Glutamatergic neuron (in vitro differentiated cells): ENCODE measurements at regions not wholly inside any gene's neighbourhood (a gene's known extent, or its start where the extent isn't known, plus 50 kb on each side); places are given as distances from the start of the nearest gene placed in this dataset.

Experiments used
- DNase-seq: peaks from one replicate; pipeline ENCODE4 v3.0.0; 2022
- H3K27ac Mint-ChIP-seq: one replicate; pipeline ENCODE4 v1.8.0; 2020; ENCODE audit warnings: mild to moderate bottlenecking, mixed read lengths, inconsistent platforms; ENCODE audit not compliant: unreplicated experiment
- H3K27me3 Mint-ChIP-seq: one replicate; pipeline ENCODE4 v1.8.0; 2020; ENCODE audit warnings: mild to moderate bottlenecking, moderate library complexity, mixed read lengths, inconsistent platforms; ENCODE audit not compliant: unreplicated experiment
- H3K36me3 Mint-ChIP-seq: one replicate; pipeline ENCODE4 v1.8.0; 2020; ENCODE audit warnings: mild to moderate bottlenecking, mixed read lengths, inconsistent platforms; ENCODE audit not compliant: unreplicated experiment
- H3K4me1 Mint-ChIP-seq: one replicate; pipeline ENCODE4 v1.8.0; 2020; ENCODE audit warnings: mild to moderate bottlenecking, low read depth, mixed read lengths, inconsistent platforms; ENCODE audit not compliant: unreplicated experiment
- H3K4me3 Mint-ChIP-seq: one replicate; pipeline ENCODE4 v1.8.0; 2020; ENCODE audit warnings: mild to moderate bottlenecking, mixed read lengths, inconsistent platforms; ENCODE audit not compliant: unreplicated experiment
- H3K9me3 Mint-ChIP-seq: one replicate; pipeline ENCODE4 v1.8.0; 2020; ENCODE audit warnings: mild to moderate bottlenecking, moderate library complexity, mixed read lengths, inconsistent platforms; ENCODE audit not compliant: unreplicated experiment
- CTCF ChIP-seq: fragments of 200-600 bp; sonication (generic); IDR thresholded peaks from one replicate; pipeline ENCODE4 v1.5.0; 2021; ENCODE audit not compliant: partially characterized antibody, unreplicated experiment

GRCh38 chr1:87834941-87835340 lies 506.3 kb downstream of the LMO4 start:
- DNase-seq, result no peak

GRCh38 chr1:87840767-87841166 lies 512.1 kb downstream of the LMO4 start:
- H3K4me1 Mint-ChIP-seq, result no peaks in the 10 kb centered on the region
- H3K27me3 Mint-ChIP-seq, result no peaks in the 10 kb centered on the region
- no peak for DNase-seq
- no peak overlapping the region for H3K27ac Mint-ChIP-seq
- no peaks in the 10 kb centered on the region for H3K36me3 Mint-ChIP-seq
- no peaks in the 10 kb centered on the region for H3K9me3 Mint-ChIP-seq
- no peak overlapping the region for H3K4me3 Mint-ChIP-seq
- TF ChIP-seq CTCF, result no peak

More at GRCh38 chr1:87834941-87835340, 506.3 kb downstream of the LMO4 start:
- H3K36me3 Mint-ChIP-seq, result no peaks in the 10 kb centered on the region
- no peak overlapping the region for H3K27ac Mint-ChIP-seq
- H3K4me1 Mint-ChIP-seq, result no peaks in the 10 kb centered on the region
- H3K27me3 Mint-ChIP-seq, result no peaks in the 10 kb centered on the region
- TF ChIP-seq CTCF, result no peak
- H3K4me3 Mint-ChIP-seq, result no peak overlapping the region
- no peaks in the 10 kb centered on the region for H3K9me3 Mint-ChIP-seq

GRCh38 chr1:87841332-87841731 lies 512.7 kb downstream of the LMO4 start:
- Mint-ChIP-seq H3K9me3 (no peaks in the 10 kb centered on the region), H3K27me3 (no peaks in the 10 kb centered on the region), H3K4me1 (no peaks in the 10 kb centered on the region), H3K27ac (no peak overlapping the region), H3K36me3 (no peaks in the 10 kb centered on the region), H3K4me3 (no peak overlapping the region)
- TF ChIP-seq CTCF, result no peak
- DNase-seq, result no peak

- Mint-ChIP-seq H3K27ac (no peak overlapping the region), H3K4me3 (no peak overlapping the region), H3K4me1 (no peaks in the 10 kb centered on the region), H3K36me3 (no peaks in the 10 kb centered on the region), H3K9me3 (no peaks in the 10 kb centered on the region), H3K27me3 (no peaks in the 10 kb centered on the region)
- no peak for DNase-seq
- TF ChIP-seq CTCF, result no peak
These were observed 513.5 kb downstream of the LMO4 start for GRCh38 chr1:87842156-87842555.

GRCh38 chr1:87844251-87844650 lies 515.6 kb downstream of the LMO4 start:
- H3K27ac Mint-ChIP-seq, result no peak overlapping the region
- no peaks in the 10 kb centered on the region for H3K9me3 Mint-ChIP-seq
- no peaks in the 10 kb centered on the region for H3K4me1 Mint-ChIP-seq
- H3K27me3 Mint-ChIP-seq, result no peaks in the 10 kb centered on the region
- no peak for TF ChIP-seq CTCF
- DNase-seq, result no peak
- H3K4me3 Mint-ChIP-seq, result no peak overlapping the region
- H3K36me3 Mint-ChIP-seq, result no peaks in the 10 kb centered on the region
